Neural crest cell (in vitro differentiated cells): ENCODE measurements at regions not wholly inside any gene's neighbourhood (a gene's known extent, or its start where the extent isn't known, plus 50 kb on each side); places are given as distances from the start of the nearest gene placed in this dataset.

Experiments used
- DNase-seq: peaks from one replicate; pipeline ENCODE4 v3.0.0; 2021; ENCODE audit warnings: low read depth, mixed read lengths, low spot score
- H3K27ac Mint-ChIP-seq: one replicate; pipeline ENCODE4 v1.8.0; 2021; ENCODE audit warnings: mild to moderate bottlenecking, mixed read lengths; ENCODE audit not compliant: unreplicated experiment
- H3K27me3 Mint-ChIP-seq: 2 replicates; pipeline ENCODE4 v1.8.0; 2021; ENCODE audit warnings: low read depth, mild to moderate bottlenecking, mixed read lengths
- H3K36me3 Mint-ChIP-seq: 2 replicates; pipeline ENCODE4 v1.8.0; 2021; ENCODE audit warnings: low read depth, mild to moderate bottlenecking, mixed read lengths
- H3K4me1 Mint-ChIP-seq: 2 replicates; pipeline ENCODE4 v1.8.0; 2021; ENCODE audit warnings: mixed read lengths
- H3K4me3 Mint-ChIP-seq: one replicate; pipeline ENCODE4 v1.8.0; 2021; ENCODE audit warnings: mild to moderate bottlenecking, mixed read lengths
- H3K9me3 Mint-ChIP-seq: 2 replicates; pipeline ENCODE4 v1.8.0; 2021; ENCODE audit warnings: mixed read lengths
- TF ChIP-seq, protein P1 (sequence below): fragments of 200-600 bp; sonication (generic); conservative IDR thresholded peaks from 2 replicates; pipeline ENCODE4 v1.5.0; 2021; ENCODE audit warnings: antibody characterized with exemption, mild to moderate bottlenecking

DNA sequence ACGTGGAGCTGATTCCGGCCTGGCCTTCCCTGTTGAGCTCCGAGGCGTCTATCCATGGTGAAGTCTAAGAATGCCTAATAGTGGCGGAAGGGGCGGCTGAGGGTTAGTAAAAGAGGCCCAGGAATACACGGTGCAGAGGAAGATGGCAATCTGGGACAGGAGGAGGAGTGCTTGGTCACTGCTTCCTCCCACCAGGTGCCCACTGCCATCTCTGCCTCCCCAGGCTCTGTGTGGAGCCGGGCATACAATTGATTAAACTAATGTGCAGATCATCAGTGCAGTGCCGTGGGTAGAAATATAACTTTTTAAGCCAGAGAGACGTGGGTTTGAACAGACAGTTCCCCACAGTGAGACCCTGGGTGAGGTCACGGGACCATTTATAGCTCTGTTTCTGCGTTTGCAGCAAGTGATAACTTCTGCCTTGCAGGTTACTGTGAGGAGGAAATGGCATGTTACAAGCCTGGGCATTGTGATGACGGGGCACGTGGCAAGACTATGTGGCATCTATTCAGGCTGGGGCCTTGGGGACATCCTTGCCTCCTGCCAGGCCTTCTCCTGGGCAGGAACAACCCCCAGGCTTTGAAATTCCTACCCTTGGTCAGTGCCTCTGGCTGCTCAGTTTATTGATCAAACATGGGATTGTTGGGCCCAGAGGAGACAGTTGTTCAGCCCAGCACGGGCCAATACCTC lies 204.9 kb downstream of the ASB1 start:
- H3K27ac Mint-ChIP-seq, result no peak overlapping the region
- H3K36me3 Mint-ChIP-seq, result no peaks in the 10 kb centered on the region
- TF ChIP-seq, protein P1, sequence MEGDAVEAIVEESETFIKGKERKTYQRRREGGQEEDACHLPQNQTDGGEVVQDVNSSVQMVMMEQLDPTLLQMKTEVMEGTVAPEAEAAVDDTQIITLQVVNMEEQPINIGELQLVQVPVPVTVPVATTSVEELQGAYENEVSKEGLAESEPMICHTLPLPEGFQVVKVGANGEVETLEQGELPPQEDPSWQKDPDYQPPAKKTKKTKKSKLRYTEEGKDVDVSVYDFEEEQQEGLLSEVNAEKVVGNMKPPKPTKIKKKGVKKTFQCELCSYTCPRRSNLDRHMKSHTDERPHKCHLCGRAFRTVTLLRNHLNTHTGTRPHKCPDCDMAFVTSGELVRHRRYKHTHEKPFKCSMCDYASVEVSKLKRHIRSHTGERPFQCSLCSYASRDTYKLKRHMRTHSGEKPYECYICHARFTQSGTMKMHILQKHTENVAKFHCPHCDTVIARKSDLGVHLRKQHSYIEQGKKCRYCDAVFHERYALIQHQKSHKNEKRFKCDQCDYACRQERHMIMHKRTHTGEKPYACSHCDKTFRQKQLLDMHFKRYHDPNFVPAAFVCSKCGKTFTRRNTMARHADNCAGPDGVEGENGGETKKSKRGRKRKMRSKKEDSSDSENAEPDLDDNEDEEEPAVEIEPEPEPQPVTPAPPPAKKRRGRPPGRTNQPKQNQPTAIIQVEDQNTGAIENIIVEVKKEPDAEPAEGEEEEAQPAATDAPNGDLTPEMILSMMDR, result no peak
- no peak overlapping the region for H3K4me3 Mint-ChIP-seq
- no peak for DNase-seq
- H3K9me3 Mint-ChIP-seq, result no peaks in the 10 kb centered on the region
- no peaks in the 10 kb centered on the region for H3K27me3 Mint-ChIP-seq
- peaks cover 2% of the 10 kb centered on the region for H3K4me1 Mint-ChIP-seq

DNA sequence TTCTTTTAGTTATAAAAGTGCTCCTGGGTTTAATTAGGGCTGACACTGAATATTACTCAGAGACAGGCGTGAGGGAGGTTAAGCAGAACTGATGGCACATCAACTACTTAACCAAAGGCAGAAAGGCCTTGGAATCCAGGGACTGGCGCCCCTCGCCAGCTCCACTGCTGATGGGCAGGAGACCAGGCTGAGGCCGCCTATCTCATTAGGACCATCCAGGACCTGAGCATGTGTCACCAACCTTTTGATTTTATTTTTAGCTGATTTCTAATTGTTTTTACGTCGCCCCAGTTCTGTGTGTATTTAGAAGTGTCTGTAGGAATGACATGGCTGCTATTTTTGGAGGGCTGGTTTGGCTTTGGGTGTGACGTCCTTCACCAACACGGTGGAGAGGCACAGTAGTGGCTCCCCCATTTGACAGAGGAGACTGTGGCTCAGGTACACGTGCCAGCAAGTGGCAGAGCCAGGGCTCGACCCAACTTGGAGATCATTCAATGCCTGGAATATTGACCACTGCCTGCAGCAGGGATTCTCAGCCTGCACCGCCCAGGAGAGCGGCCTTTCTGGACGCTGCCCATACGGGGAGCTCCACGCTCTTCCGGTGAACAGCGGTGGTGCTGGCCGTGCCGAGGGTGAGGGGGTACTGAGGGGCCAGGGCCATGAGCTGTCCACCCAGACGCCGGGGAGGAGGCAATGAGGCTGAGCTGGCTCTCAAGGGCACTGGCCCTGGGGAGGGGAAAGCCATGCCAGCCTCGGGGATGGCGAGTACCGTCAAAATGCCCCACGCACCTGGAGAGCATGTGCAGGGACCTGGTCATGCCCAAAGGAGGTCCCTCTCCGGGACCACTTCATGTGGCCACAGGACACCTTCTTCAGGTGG lies 205.7 kb downstream of the ASB1 start:
- no peaks in the 10 kb centered on the region for H3K9me3 Mint-ChIP-seq
- H3K27ac Mint-ChIP-seq, result no peak overlapping the region

DNA sequence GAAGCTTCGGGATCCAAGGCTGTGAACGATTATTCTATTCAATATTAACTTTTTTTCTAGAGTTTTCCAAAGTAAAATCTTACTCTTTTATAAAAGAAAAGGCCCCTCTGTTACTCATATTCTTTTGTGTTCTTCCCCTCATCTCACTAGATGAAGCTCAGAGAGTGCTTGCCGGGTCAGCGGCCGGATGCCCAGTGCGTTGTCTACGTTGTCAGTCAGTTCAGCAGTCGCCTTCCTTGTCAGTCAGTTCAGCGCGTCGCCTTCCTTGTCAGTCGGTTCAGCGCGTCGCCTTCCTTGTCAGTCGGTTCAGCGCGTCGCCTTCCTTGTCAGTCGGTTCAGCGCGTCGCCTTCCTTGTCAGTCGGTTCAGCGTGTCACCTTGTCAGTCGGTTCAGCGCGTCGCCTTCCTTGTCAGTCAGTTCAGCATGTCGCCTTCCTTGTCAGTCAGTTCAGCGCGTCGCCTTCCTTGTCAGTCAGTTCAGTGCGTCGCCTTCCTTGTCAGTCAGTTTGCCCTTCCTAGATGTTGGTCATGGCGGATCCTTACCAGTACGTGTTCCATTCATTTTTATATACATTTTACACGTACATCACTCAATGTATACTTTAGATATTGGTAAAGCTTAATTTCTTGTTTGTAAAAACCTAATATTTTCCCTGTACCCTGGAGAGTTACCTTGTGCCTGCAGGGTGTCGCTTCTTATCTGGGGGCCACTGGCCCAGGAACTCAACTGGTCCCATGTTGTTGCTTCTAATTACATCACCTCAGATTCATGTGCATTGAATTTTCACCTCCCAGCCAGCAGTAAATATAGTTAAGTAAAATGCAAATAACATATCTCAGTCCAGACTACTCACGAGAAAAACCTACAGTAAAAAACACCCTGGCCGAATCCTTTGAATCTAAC lies 206.9 kb downstream of the ASB1 start:
- no peak for DNase-seq
- H3K9me3 Mint-ChIP-seq, result no peaks in the 10 kb centered on the region
- no peak overlapping the region for H3K4me3 Mint-ChIP-seq
- H3K36me3 Mint-ChIP-seq, result no peaks in the 10 kb centered on the region
- no peaks in the 10 kb centered on the region for H3K27me3 Mint-ChIP-seq
- TF ChIP-seq, protein P1, result no peak
- H3K4me1 Mint-ChIP-seq, result peaks cover 11% of the 10 kb centered on the region
- no peak overlapping the region for H3K27ac Mint-ChIP-seq

More for the DNA sequence above, 205.7 kb downstream of the ASB1 start:
- H3K27me3 Mint-ChIP-seq, result no peaks in the 10 kb centered on the region
- H3K4me3 Mint-ChIP-seq, result no peak overlapping the region
- TF ChIP-seq, protein P1, result no peak
- H3K4me1 Mint-ChIP-seq, result peaks cover 5% of the 10 kb centered on the region
- DNase-seq, result no peak
- H3K36me3 Mint-ChIP-seq, result no peaks in the 10 kb centered on the region

DNA sequence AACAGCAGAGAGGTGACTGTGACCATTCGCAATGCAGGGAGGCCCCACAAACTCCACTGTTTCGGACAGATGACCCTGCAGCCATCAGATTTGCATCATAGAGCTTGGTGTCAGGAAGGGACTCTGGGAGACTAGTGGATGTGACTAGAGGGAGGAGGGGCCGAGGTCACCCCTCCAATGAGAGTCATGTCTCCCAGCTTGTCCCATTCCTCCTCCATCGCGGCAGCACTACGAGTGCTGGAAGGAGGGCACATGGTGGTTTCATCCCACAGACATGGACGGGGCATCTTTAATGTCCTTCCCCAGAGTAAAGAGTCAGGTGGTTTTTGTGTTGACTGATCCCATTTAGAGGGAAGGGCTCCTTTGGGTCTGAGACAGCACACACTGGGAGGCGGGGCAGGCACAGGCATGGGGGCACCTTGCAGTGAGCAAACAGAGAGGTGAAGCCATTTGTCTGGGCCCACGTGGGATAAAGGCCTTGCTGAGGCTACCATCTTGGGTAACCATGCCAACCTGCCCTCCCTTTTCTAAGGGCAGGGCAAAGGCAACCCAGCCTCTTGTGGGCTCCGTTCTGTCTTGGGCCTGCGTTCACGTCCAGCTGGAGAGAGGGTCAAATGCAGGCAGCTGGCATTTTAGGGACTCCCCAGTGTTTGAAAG lies 208.1 kb downstream of the ASB1 start:
- Mint-ChIP-seq H3K9me3 (no peaks in the 10 kb centered on the region), H3K4me3 (no peak overlapping the region), H3K27me3 (no peaks in the 10 kb centered on the region), H3K36me3 (no peaks in the 10 kb centered on the region), H3K4me1 (peaks cover 21% of the 10 kb centered on the region), H3K27ac (no peak overlapping the region)
- TF ChIP-seq, protein P1, result no peak
- DNase-seq, result no peak

DNA sequence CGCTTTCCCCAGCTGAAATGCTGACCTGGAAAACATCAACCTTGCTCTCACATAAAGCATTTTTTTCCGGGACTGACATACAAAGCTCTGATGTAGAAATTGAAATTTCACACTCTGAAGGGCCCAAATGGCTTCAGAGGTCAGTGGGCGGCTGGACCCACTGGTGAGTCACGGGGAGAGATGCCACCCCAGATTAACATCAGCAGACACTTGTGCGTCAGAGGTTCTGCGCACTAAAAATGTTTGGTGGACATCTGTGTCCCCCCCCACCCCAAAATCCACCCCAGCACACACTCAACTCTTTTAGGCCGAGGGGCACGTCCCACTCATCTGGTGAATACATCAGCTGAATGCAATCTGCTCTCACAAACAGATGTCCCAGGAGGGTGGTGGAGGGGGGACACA lies 208.9 kb downstream of the ASB1 start:
- DNase-seq, result no peak
- H3K9me3 Mint-ChIP-seq, result no peaks in the 10 kb centered on the region

More for the DNA sequence above, 208.9 kb downstream of the ASB1 start:
- H3K27me3 Mint-ChIP-seq, result no peaks in the 10 kb centered on the region
- H3K27ac Mint-ChIP-seq, result no peak overlapping the region
- TF ChIP-seq, protein P1, result no peak
- H3K4me3 Mint-ChIP-seq, result no peak overlapping the region
- peaks cover 21% of the 10 kb centered on the region for H3K4me1 Mint-ChIP-seq
- no peaks in the 10 kb centered on the region for H3K36me3 Mint-ChIP-seq
